K562 (cell line): ENCODE measurements at regions not wholly inside any gene's neighbourhood (a gene's known extent, or its start where the extent isn't known, plus 50 kb on each side); places are given as distances from the start of the nearest gene placed in this dataset.

ENCODE experiments used
- ATAC-seq: fragments of 200-7000 bp; cut with Tn5 transposase; 3 replicates; pipeline ENCODE4 v1.9.1; 2020; ENCODE audit warnings: moderate library complexity
- BruUV-seq: library from RNA; stranded (reverse); fragments of 400-500 nt; replicated peaks from 2 replicates; lab custom pipeline; 2021; lab: Mats Ljungman, UMichigan
- CTCF ChIA-PET: fragments of 300-600 bp; formaldehyde crosslinking; extraction: SDS; loops from one replicate; lab custom pipeline; 2021; ENCODE audit warnings: low intra/inter-chr PET ratio; lab: Yijun Ruan, JAX
- POLR2A ChIA-PET: fragments of 300-600, 350-650 bp; sonication (Branson Sonifier 250); formaldehyde crosslinking; extraction: SDS; loops from one replicate; lab custom pipeline; 2021; ENCODE audit warnings: antibody characterized with exemption, inconsistent platforms; lab: Yijun Ruan, JAX
- DNase-seq, 4 experiments: peaks; one replicate each; pipeline versions ENCODE4 v3.0.0 to v3.0.0-alpha.2; 2011 to 2018; ENCODE audit warnings: low spot score in 3 of 4, mixed read lengths in 3 of 4; ENCODE audit errors: extremely low read depth in 1 of 4
- FAIRE-seq: peaks from 2 replicates; lab custom pipeline; 2011; peaks lifted over from hg19 to GRCh38; lab: Jason Lieb, UNC
- H2AFZ ChIP-seq: 2 replicates; pipeline ENCODE4 v1.6.0; 2011; ENCODE audit warnings: low read depth, low read length, control low read depth, inconsistent platforms
- H3K27ac ChIP-seq: fragments of 200-600 bp; 3 replicates; pipeline ENCODE4 v1.8.0; 2011; ENCODE audit warnings: low read depth, mild to moderate bottlenecking, control low read depth, inconsistent platforms, low read length, moderate library complexity, mixed read lengths; ENCODE audit errors: extremely low read depth
- H3K27me3 ChIP-seq, 2 experiments: fragments of 300-600 bp in 1 of 2; 2 replicates in 1 of 2; 3 replicates in 1 of 2; pipeline versions ENCODE4 v1.6.0 to v1.8.0; 2011; ENCODE audit warnings: inconsistent platforms in 2 of 2, low read length in 2 of 2, mild to moderate bottlenecking in 1 of 2, mixed read lengths in 1 of 2, moderate library complexity in 1 of 2; ENCODE audit not compliant: control insufficient read depth in 2 of 2, insufficient read depth in 2 of 2
- H3K36me3 ChIP-seq: fragments of 300-600 bp; 3 replicates; pipeline ENCODE4 v1.8.0; 2011; ENCODE audit warnings: mild to moderate bottlenecking, low read length, inconsistent platforms; ENCODE audit not compliant: control insufficient read depth, insufficient read depth
- H3K4me1 ChIP-seq, 2 experiments: fragments of 200-600 bp in 1 of 2; replicated peaks in 1 of 2; 2 replicates in 1 of 2; 3 replicates in 1 of 2; pipeline versions ENCODE4 v1.5.1 to v1.8.0; 2011; ENCODE audit warnings: inconsistent platforms in 2 of 2, low read length in 2 of 2, mild to moderate bottlenecking in 1 of 2, mixed read lengths in 1 of 2, moderate library complexity in 1 of 2; ENCODE audit not compliant: control insufficient read depth in 2 of 2, insufficient read depth in 2 of 2
- H3K4me2 ChIP-seq: 2 replicates; pipeline ENCODE4 v1.6.1; 2011; ENCODE audit warnings: low read length, control low read depth, inconsistent platforms, mixed read lengths; ENCODE audit not compliant: insufficient read depth
- H3K4me3 ChIP-seq: fragments of 200-600 bp; sonication (generic), shearing (Covaris generic); 2 replicates; pipeline ENCODE4 v1.5.1; 2016; ENCODE audit warnings: control low read depth, inconsistent platforms
- H3K79me2 ChIP-seq: fragments of 200-600 bp; 3 replicates; pipeline ENCODE4 v1.8.0; 2011; ENCODE audit warnings: low read length, inconsistent platforms; ENCODE audit not compliant: control insufficient read depth, insufficient read depth
- H3K9ac ChIP-seq, 2 experiments: 2 replicates each; pipeline versions ENCODE4 v1.6.0 to v1.6.1; 2011; ENCODE audit warnings: low read depth in 2 of 2, low read length in 2 of 2, control low read depth in 1 of 2, inconsistent platforms in 1 of 2, mild to moderate bottlenecking in 1 of 2, mixed read lengths in 1 of 2; ENCODE audit not compliant: insufficient read depth in 1 of 2
- H3K9me1 ChIP-seq: one replicate; pipeline ENCODE4 v1.6.0; 2011; ENCODE audit warnings: inconsistent platforms, mild to moderate bottlenecking, low read length, moderate library complexity; ENCODE audit not compliant: control insufficient read depth, insufficient read depth
- H3K9me3 ChIP-seq: replicated peaks from 2 replicates; pipeline ENCODE4 v1.5.1; 2011; ENCODE audit warnings: low read depth, low read length, inconsistent platforms; ENCODE audit not compliant: control insufficient read depth, insufficient read depth
- H4K20me1 ChIP-seq: replicated peaks from 2 replicates; pipeline ENCODE4 v1.6.1; 2011; ENCODE audit warnings: low read length, inconsistent platforms, mixed read lengths; ENCODE audit not compliant: control insufficient read depth, insufficient read depth
- E2F3 ChIP-seq: fragments of 250-450 bp; sonication (Bioruptor Pico); IDR thresholded peaks from 2 replicates; pipeline ENCODE4 v1.4.0; 2020; ENCODE audit warnings: mild to moderate bottlenecking
- GTF2A2 ChIP-seq: IDR thresholded peaks from 2 replicates; pipeline ENCODE4 v1.6.1; 2016; ENCODE audit warnings: mild to moderate bottlenecking, missing genetic modification characterization, missing compliant biosample characterization
- POLR3G ChIP-seq: IDR thresholded peaks from 2 replicates; pipeline ENCODE4 v1.6.1; 2011; ENCODE audit not compliant: insufficient read length, insufficient replicate concordance; ENCODE audit errors: extremely low read depth
- RBM34 ChIP-seq: fragments of 200-400 bp; formaldehyde crosslinking; IDR thresholded peaks from 2 replicates; pipeline ENCODE4 v1.6.1; 2018; ENCODE audit warnings: low read length, borderline replicate concordance; ENCODE audit not compliant: insufficient read depth
- SFPQ ChIP-seq: fragments of 200-400 bp; formaldehyde crosslinking; IDR thresholded peaks from 2 replicates; pipeline ENCODE4 v1.6.1; 2017; ENCODE audit warnings: mild to moderate bottlenecking, low read depth, low read length, moderate library complexity
- TAF15 ChIP-seq: fragments of 200-400 bp; formaldehyde crosslinking; IDR thresholded peaks from 2 replicates; pipeline ENCODE4 v1.6.1; 2017; ENCODE audit warnings: mild to moderate bottlenecking, low read depth, low read length, moderate library complexity
- TCF3 ChIP-seq: sonication (generic); formaldehyde crosslinking; IDR thresholded peaks from 2 replicates; pipeline ENCODE4 v1.4.0; 2020; ENCODE audit warnings: mild to moderate bottlenecking, missing genetic modification reagents
- ZBTB8A ChIP-seq: fragments of 450-650 bp; IDR thresholded peaks from 2 replicates; pipeline ENCODE4 v1.6.1; 2018; ENCODE audit warnings: mild to moderate bottlenecking, moderate library complexity; ENCODE audit not compliant: partially characterized antibody
- ZNF766 ChIP-seq: fragments of 200-800 bp; sonication (Bioruptor generic); conservative IDR thresholded peaks from 2 replicates; pipeline ENCODE4 v1.6.1; 2016; ENCODE audit warnings: missing genetic modification characterization, missing compliant biosample characterization
- ZNF77 ChIP-seq: fragments of 250-450 bp; sonication (Bioruptor Pico); IDR thresholded peaks from 2 replicates; pipeline ENCODE4 v1.5.0; 2020
- ZNF778 ChIP-seq: fragments of 450-650 bp; formaldehyde crosslinking; IDR thresholded peaks from 2 replicates; pipeline ENCODE4 v1.4.0; 2020; ENCODE audit warnings: mild to moderate bottlenecking, moderate library complexity
- ZZZ3 ChIP-seq: fragments of 450-650 bp; IDR thresholded peaks from 2 replicates; pipeline ENCODE4 v1.6.1; 2016; ENCODE audit warnings: antibody characterized with exemption, mild to moderate bottlenecking, moderate library complexity
- WGBS: fragments of 100-300 bp; shearing (Covaris generic); methylation state at CpG from one replicate; pipeline ENCODE4 v1.1.6; 2016; ENCODE audit warnings: low coverage, mixed read lengths; ENCODE audit not compliant: insufficient coverage; ENCODE audit errors: missing lambda C conversion rate; 5-methylcytosine and 5-hydroxymethylcytosine counted together
- in situ Hi-C: fragments of 300-500 bp; cut with MboI; formaldehyde crosslinking; loops from 4 replicates; pipeline ENCODE4 v1.15.0; 2018; ENCODE audit warnings: inconsistent platforms, mixed read lengths
- intact Hi-C: fragments of 100-400 bp; cut with micrococcal nuclease; formaldehyde crosslinking; loops from 2 replicates; pipeline ENCODE4 v1.14.2; 2022

- TF ChIP-seq ZZZ3 = no peak
- no peak for TF ChIP-seq ZNF77 (CRISPR knock-in tag)
- TF ChIP-seq POLR3G = no peak
- no peak for TF ChIP-seq SFPQ
- TF ChIP-seq RBM34 = no peak
- TF ChIP-seq GTF2A2 (tag) = no peak
- no peak for TF ChIP-seq TAF15
- TF ChIP-seq TCF3 = no peak
- no peak for TF ChIP-seq ZBTB8A
- no peak for TF ChIP-seq ZNF766 (CRISPR knock-in tag)
- TF ChIP-seq E2F3 (CRISPR knock-in tag) = no peak
- TF ChIP-seq ZNF778 (CRISPR knock-in tag) = no peak
- ChIA-PET POLR2A (no interaction called here), CTCF (no interaction called here)
- in situ Hi-C loops (no loop called here), intact Hi-C loops (no loop called here)
- Histone ChIP-seq H2AFZ (no peak overlapping the region), H3K9me3 (no peaks in the 10 kb centered on the region), H3K4me3 (no peak overlapping the region), H3K27me3 (no peaks in the 10 kb centered on the region), H3K36me3 (no peaks in the 10 kb centered on the region), H3K4me1 (no peaks in the 10 kb centered on the region), H3K27ac (no peak overlapping the region), H3K4me2 (no peak overlapping the region), H3K9me1 (no peaks in the 10 kb centered on the region), H3K9ac (no peak overlapping the region), H3K79me2 (no peaks in the 10 kb centered on the region), H4K20me1 (no peaks in the 10 kb centered on the region)
- 0% methylated on average over 5 of the region's 7 CpGs for WGBS
- FAIRE-seq = no peak
- ATAC-seq = no peak
- DNase-seq = no peak
- no TSS peak for BruUV-seq
Measured at GRCh38 chr14:97401714-97402113, 604.5 kb downstream of the VRK1 start.
